ENCODE measurements at regions not wholly inside any gene's neighbourhood (a gene's known extent, or its start where the extent isn't known, plus 50 kb on each side); places are given as distances from the start of the nearest gene placed in this dataset.

- DNase-seq (ENCODE audit: low read depth, low spot score), result no peak
- no peaks in the 10 kb centered on the region for H4K20me1 ChIP-seq (replicated peaks; ENCODE audit: control insufficient read depth, extremely low read depth, insufficient read depth, low read length)
- intact Hi-C loops (cut with micrococcal nuclease), result no loop called here
- H3K9me1 ChIP-seq (replicated peaks; ENCODE audit: control insufficient read depth, extremely low read depth, insufficient read depth, low read length), result no peaks in the 10 kb centered on the region
- H3K27ac ChIP-seq (ENCODE audit: insufficient read depth, low read depth, low read length), result no peak overlapping the region
- H3K4me2 ChIP-seq (ENCODE audit: insufficient read depth, low read length), result no peak overlapping the region
- TF ChIP-seq GATA2 (IDR thresholded peaks at IDR 0.05; ENCODE audit: insufficient read depth, insufficient read length, low read depth, low read length) (no peak), EZH2 (IDR thresholded peaks at IDR 0.05; ENCODE audit: borderline replicate concordance, low read depth, low read length, severe bottlenecking) (no peak)
- H3K27me3 ChIP-seq (ENCODE audit: control insufficient read depth in 2 of 2, insufficient read depth in 2 of 2, low read length in 2 of 2), result no peaks in the 10 kb centered on the region
- H2AFZ ChIP-seq (ENCODE audit: low read depth, low read length), result no peak overlapping the region
- BruUV-seq (replicated peaks), result no TSS peak
- no peaks in the 10 kb centered on the region for H3K4me1 ChIP-seq (ENCODE audit: control insufficient read depth, extremely low read depth, insufficient read depth, low read length)
- dilution Hi-C loops (cut with MboI; ENCODE audit: extremely low pct_ligation_motif_present, low sequenced_read_pairs), result no loop called here
- H3K9me3 ChIP-seq (replicated peaks; ENCODE audit: control insufficient read depth, insufficient read depth, low read length), result peaks cover 6% of the 10 kb centered on the region
- no peaks in the 10 kb centered on the region for H3K36me3 ChIP-seq (ENCODE audit: control insufficient read depth in 2 of 2, extremely low read depth in 1 of 2, insufficient read depth in 2 of 2, low read length in 2 of 2)
- no peak overlapping the region for H3K4me3 ChIP-seq (replicated peaks in 1 of 3; ENCODE audit: insufficient read depth in 1 of 3, low read depth in 1 of 3, low read length in 3 of 3)
- no peaks in the 10 kb centered on the region for H3K79me2 ChIP-seq (ENCODE audit: control insufficient read depth, insufficient read depth, low read length)
- POLR2A ChIA-PET, result no interaction called here
- FAIRE-seq, result no peak
- no peak overlapping the region for H3K9ac ChIP-seq (replicated peaks; ENCODE audit: extremely low read depth, insufficient read depth, low read length)
- CTCF ChIA-PET, result no interaction called here
These were observed 2222.7 kb upstream of the WWC1 start for GRCh38 chr5:166068547-166069335.

GRCh38 chr5:166073901-166074581, 2217.4 kb upstream of the WWC1 start:
- Histone ChIP-seq H3K4me3 (replicated peaks in 1 of 3; ENCODE audit: insufficient read depth in 1 of 3, low read depth in 1 of 3, low read length in 3 of 3) (no peak overlapping the region), H3K79me2 (ENCODE audit: control insufficient read depth, insufficient read depth, low read length) (no peaks in the 10 kb centered on the region), H3K9ac (replicated peaks; ENCODE audit: extremely low read depth, insufficient read depth, low read length) (no peak overlapping the region), H4K20me1 (replicated peaks; ENCODE audit: control insufficient read depth, extremely low read depth, insufficient read depth, low read length) (no peaks in the 10 kb centered on the region), H2AFZ (ENCODE audit: low read depth, low read length) (no peak overlapping the region), H3K9me3 (replicated peaks; ENCODE audit: control insufficient read depth, insufficient read depth, low read length) (peaks cover 2% of the 10 kb centered on the region), H3K4me1 (ENCODE audit: control insufficient read depth, extremely low read depth, insufficient read depth, low read length) (no peaks in the 10 kb centered on the region), H3K27ac (ENCODE audit: insufficient read depth, low read depth, low read length) (no peak overlapping the region), H3K27me3 (ENCODE audit: control insufficient read depth in 2 of 2, insufficient read depth in 2 of 2, low read length in 2 of 2) (no peaks in the 10 kb centered on the region), H3K36me3 (ENCODE audit: control insufficient read depth in 2 of 2, extremely low read depth in 1 of 2, insufficient read depth in 2 of 2, low read length in 2 of 2) (no peaks in the 10 kb centered on the region), H3K4me2 (ENCODE audit: insufficient read depth, low read length) (no peak overlapping the region), H3K9me1 (replicated peaks; ENCODE audit: control insufficient read depth, extremely low read depth, insufficient read depth, low read length) (no peaks in the 10 kb centered on the region)
- BruUV-seq (replicated peaks), result no TSS peak
- ChIA-PET POLR2A (no interaction called here), CTCF (interaction anchor here (0.7 kb wide), 1 partner anchor 30 kb away, joined by 3 read pairs; no protein-coding TSS in a partner anchor)
- TF ChIP-seq POLR2AphosphoS5 (IDR thresholded peaks at IDR 0.05; ENCODE audit: insufficient read depth, low read depth, low read length) (no peak), MAX (IDR thresholded peaks at IDR 0.05; ENCODE audit: insufficient read depth, insufficient read length) (no peak), FOS (IDR thresholded peaks at IDR 0.05; ENCODE audit: borderline replicate concordance, insufficient read depth, low read length) (no peak), GATA2 (IDR thresholded peaks at IDR 0.05; ENCODE audit: insufficient read depth, insufficient read length, low read depth, low read length) (no peak), EZH2 (IDR thresholded peaks at IDR 0.05; ENCODE audit: borderline replicate concordance, low read depth, low read length, severe bottlenecking) (no peak), MYC (IDR thresholded peaks at IDR 0.05; ENCODE audit: low read depth, low read length) (no peak), CTCF (IDR thresholded peaks at IDR 0.05; ENCODE audit: extremely low read depth in 1 of 2, insufficient read depth in 1 of 2, low read depth in 1 of 2, low read length in 2 of 2) (no peak), JUN (IDR thresholded peaks at IDR 0.05; ENCODE audit: borderline replicate concordance, insufficient read depth, insufficient read length, low read depth) (no peak), POLR2A (IDR thresholded peaks at IDR 0.05; ENCODE audit: low read depth, low read length) (no peak)
- no peak for FAIRE-seq
- DNase-seq (ENCODE audit: low read depth, low spot score), result no peak
- dilution Hi-C loops (cut with MboI; ENCODE audit: extremely low pct_ligation_motif_present, low sequenced_read_pairs), result no loop called here
- intact Hi-C loops (cut with micrococcal nuclease), result no loop called here

Data from endothelial cell of umbilical vein (primary cell).